ENCODE measurements at regions not wholly inside any gene's neighbourhood (a gene's known extent, or its start where the extent isn't known, plus 50 kb on each side); places are given as distances from the start of the nearest gene placed in this dataset.

DNA sequence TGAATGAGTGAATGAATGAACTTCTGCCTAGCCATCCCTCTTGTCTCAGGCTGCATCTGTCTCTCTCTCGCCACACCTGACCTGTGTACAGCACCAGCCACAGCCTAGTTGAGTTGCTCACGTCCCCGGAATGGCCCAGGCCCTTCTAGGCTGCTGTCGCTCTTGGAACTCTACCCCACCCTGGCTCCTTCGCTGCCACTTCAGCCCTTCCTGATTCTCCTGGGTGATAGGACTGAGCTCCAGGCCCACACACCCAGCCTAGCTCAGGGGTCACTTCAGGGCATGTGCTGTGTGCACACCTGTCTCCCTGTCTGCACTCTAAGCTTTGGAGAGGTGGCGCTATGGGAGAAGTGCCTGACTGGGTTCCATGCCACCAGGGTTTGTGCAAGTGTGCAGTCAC is 236.6 kb downstream of the GLI2 start:
- TF ChIP-seq, protein P1, sequence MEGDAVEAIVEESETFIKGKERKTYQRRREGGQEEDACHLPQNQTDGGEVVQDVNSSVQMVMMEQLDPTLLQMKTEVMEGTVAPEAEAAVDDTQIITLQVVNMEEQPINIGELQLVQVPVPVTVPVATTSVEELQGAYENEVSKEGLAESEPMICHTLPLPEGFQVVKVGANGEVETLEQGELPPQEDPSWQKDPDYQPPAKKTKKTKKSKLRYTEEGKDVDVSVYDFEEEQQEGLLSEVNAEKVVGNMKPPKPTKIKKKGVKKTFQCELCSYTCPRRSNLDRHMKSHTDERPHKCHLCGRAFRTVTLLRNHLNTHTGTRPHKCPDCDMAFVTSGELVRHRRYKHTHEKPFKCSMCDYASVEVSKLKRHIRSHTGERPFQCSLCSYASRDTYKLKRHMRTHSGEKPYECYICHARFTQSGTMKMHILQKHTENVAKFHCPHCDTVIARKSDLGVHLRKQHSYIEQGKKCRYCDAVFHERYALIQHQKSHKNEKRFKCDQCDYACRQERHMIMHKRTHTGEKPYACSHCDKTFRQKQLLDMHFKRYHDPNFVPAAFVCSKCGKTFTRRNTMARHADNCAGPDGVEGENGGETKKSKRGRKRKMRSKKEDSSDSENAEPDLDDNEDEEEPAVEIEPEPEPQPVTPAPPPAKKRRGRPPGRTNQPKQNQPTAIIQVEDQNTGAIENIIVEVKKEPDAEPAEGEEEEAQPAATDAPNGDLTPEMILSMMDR (IDR thresholded peaks at IDR 0.05): no peak
- TF ChIP-seq POLR2A (IDR thresholded peaks at IDR 0.05): no peak

Measured in ovary (tissue), 3 donors.